ENCODE measurements at regions not wholly inside any gene's neighbourhood (a gene's known extent, or its start where the extent isn't known, plus 50 kb on each side); places are given as distances from the start of the nearest gene placed in this dataset.

DNA sequence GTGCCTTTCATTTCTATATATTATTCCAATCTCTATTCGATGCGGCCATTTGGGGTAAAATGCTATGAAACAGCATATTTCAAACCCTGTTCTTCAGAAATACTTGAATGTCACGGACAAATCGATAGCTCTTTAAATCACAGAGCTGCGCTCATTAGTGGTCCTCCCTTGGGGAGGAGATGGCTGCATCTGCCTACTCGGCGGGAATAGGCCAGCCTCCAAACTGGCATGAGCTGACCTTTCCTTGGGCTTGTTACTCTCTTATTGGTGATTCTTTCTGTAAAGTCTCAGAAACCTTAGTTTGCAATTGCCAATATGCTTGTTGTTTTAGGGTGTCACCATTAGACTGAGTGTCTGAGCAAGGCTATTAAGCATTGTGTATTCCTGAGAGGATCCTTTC lies 120.9 kb downstream of the BDH1 start:
- TF ChIP-seq POLR2A (IDR thresholded peaks at IDR 0.05; ENCODE audit: low read length) (no peak), GATA1 (IDR thresholded peaks at IDR 0.05; ENCODE audit: low read depth, low read length) (no peak)

Data from erythroblast (primary cell).